HG02610 (cell line): ENCODE measurements at regions not wholly inside any gene's neighbourhood (a gene's known extent, or its start where the extent isn't known, plus 50 kb on each side); places are given as distances from the start of the nearest gene placed in this dataset.
"Not testable (repeated sequence)": the region's sequence is repeated elsewhere in the genome, so short reads cannot be mapped to it uniquely, and the experiment has no call there.

Source experiments
- ATAC-seq: cut with Tn5 transposase; IDR thresholded peaks from one replicate; pipeline ENCODE4 v1.9.1; 2021; ENCODE audit warnings: mild to moderate bottlenecking, moderate library complexity; ENCODE audit not compliant: unreplicated experiment

DNA sequence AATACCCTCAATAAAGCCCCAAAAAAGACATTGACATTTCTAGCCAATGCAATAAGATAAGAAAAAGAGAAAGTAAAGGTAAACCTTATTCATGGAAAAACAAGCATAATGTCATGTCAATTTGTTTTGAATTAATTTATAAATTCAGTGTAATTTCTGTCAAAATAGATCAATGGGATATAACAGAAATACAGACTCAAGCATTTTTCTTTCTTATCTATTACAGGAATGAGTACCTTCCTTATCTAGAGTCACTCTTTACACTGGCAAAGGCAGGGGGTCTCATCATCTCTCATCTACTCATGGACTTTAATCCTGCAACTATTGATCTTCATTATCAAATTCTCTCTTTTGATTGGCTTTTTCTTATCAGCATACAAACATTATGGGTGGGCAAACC is 127.1 kb upstream of the SHH start:
- no peak for ATAC-seq

DNA sequence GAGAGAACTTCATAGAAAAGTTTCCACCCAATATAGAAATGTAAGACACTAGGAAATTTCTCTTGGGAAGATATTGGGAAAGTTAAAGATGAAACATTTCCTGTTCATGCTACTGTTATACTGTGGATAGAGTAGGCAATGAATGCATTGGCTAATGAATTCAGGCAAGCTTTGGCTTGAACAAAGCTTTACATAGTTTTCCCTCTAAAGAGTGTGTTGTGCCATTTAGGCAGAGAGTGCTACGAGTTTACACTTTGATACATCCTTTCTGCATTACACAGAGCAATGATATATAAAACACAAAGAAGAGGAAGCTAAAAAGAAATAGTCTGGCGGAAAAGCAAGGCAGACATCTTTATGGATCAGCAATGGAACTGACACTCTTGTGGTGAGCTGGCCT is 125.9 kb upstream of the SHH start:
- ATAC-seq: no peak

DNA sequence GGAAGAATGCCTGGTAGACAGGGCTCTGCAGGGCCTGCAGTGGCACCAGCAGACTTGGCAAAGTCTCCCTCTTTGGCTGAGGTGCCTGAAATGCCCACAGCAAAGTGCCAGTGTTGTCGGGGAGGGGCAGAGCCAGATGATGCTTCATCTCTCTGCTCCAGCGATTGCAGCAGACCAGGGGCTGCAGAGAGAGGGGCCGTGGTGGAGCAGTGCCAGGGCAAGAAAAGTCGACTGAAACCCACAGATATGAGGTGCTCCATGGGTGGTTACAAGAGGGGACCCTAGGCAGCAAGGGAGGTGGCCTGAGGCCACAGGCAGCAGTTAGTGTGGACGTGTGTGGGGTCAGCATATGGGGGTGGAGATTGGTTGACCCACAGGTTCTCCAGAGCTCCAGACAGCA is 123.5 kb upstream of the SHH start:
- ATAC-seq: no peak

DNA sequence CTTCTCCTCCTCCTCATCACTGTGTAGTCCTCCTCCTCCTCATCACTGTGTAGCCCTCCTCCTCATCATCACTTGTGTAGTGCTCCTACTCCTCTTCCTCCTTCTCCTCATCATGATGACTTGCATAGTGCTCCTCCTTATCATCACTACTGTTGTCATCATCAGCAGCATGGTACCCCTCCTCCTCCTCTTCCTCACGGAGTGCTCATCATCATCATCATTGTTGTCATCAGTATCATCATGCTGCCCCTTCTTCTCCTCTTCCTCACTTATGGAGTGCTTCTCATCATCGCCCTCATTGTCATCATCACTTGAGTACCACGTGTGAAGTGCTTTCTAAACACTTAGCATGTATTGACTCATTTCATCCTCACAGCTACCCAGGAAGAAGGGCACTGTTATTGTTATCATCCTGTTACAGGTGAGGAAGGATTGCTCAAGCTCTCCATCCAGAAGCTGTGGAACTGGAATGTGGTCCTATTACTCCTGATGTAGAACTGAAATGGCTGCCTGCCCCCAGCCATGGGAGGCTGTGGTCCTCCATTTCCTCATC is 122.8 kb upstream of the SHH start:
- ATAC-seq: no peak

DNA sequence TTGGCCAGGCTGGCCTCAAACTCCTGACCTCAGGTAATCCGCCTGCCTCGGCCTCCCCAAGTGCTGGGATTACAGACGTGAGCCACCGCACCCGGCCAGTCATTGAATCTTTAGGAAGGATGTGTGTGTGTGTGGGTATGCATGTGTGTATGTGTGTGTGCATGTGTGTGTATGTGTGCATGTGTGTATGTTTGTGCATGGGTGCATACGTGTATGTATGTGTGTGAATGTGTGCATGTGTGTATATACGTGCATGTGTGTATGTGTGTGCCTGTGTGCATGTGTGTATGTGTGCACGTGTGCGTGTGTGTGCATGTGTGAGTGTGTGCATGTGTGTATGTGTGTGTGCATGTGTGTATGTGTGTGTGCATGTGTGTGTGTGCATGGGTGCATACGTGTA is 120.1 kb upstream of the SHH start:
- not testable (repeated sequence) for ATAC-seq

DNA sequence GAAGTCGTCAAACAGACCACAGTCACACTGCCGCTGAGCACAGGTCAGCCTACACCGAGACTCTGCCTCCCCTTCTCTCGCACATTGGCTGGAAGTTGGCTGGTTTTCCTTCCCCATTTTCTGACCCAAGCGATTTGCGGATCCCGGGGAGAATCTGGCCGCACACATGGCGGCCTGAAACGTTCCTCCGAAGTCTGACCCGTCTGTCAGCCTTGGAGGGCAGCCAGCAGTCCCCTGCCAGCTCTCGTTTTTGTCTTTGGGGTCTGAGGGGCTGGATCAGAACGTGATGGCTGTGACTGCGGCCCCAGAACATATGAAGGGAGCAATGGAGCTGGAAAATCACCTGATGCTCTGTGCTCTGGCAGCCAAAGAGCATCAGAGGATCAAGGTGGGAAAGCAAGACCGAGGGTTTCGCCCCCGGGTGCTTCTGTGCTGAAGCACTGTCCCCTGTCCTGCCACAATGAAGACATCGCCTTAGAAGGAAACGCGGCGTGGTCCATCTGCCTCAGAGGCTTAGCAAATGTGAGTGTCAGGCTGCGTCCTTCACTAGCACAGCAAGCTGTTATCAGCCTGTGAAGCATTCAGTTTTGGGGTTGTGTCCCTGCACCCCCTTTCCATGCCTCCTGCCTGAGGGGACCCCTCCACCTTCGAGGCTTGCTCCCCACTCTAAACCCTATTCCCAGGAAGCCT is 119.3 kb upstream of the SHH start:
- ATAC-seq: no peak

DNA sequence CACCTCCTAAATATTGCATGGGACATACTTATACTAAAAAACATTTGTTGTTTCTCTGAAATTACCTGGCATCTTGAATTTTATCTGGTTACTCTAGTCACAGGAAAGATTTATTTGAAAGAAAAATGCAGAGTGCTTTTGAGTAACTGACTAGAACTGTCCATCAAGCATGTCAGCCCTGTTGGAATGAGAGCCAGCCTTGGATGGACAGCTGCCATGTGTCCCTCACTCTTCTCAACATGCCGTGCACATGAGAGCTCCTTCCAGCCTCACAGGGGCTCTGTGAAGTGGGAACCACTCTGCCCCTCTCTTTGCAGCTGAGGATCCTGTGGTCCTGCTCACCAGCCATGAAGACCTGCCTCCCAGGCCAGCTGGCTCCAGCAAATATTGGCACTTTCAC is 118.3 kb upstream of the SHH start:
- ATAC-seq: no peak

DNA sequence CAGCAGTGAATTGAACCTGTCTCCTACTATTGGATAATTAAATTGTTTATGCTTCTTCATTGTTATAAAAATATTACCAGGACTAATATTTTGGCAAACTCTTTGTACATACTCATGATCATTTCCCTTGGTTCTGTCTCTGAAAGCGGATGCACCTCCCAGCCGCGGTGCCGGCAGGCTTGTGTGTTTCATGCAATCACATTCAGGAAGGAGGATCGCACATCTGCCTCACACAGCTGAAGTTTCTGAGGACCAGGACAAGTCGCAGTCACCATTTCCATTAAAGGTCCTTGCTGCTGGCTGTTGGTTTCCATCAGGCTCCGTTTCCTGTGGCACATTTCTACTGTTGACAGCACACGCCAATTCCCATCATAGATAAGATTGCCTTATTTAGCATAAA is 117.8 kb upstream of the SHH start:
- ATAC-seq: no peak

DNA sequence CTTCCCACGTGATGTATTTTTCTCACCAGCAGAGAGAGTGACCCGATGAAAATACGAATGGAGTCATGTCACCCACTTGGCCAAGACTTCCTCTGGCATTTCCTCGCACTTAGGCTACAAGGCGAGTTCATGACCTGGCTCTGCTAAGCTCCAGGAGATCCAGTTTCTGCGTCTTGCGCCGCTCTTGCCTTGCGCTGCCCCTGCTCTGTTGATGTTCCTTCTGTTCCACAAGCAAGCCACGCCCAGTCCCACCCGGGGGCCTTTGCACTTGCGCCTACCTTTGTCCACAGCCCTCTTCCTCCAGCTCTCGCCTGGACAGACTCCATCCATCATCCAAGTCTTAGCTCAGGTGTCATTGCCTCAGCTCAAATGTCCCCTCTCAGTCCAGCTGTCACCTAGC is 116.3 kb upstream of the SHH start:
- ATAC-seq: no peak

DNA sequence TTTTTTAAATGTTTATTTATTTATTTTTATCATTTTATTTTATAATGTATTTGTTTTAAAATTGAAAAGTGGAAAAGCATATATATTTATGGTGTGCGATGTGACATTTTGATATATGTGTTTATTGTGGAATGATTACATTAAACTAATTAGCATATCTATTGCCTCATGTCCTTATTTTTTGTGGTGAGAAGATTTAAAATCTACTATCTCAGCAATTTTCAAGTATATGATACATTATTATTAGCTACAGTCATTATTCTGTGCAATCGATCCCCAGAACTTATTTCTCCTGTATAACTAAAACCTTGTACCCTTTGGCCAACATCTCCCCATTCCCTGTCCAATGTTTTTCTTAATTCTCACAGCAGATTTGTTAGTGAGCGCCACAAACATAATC is 115.6 kb upstream of the SHH start:
- ATAC-seq: no peak

DNA sequence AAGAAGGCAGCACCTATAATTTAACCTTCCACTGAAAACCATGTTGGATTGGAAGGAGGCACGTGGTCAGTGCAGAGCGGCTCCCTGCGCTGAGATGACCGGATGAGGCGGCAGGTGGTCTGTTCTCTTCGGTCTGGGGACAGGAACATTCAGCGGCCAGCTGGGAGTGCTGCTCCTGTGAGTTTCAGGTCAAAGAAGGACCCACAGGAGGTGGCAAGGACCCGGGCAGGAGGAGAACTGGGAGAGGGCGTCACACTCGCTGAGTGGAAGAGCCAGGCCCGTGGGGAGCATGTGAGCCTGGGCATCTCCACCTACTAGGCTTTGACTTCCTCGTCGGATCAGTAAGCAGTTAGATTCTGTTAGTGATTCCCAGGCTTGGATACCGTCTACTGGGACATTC is 113.4 kb upstream of the SHH start:
- ATAC-seq: no peak

DNA sequence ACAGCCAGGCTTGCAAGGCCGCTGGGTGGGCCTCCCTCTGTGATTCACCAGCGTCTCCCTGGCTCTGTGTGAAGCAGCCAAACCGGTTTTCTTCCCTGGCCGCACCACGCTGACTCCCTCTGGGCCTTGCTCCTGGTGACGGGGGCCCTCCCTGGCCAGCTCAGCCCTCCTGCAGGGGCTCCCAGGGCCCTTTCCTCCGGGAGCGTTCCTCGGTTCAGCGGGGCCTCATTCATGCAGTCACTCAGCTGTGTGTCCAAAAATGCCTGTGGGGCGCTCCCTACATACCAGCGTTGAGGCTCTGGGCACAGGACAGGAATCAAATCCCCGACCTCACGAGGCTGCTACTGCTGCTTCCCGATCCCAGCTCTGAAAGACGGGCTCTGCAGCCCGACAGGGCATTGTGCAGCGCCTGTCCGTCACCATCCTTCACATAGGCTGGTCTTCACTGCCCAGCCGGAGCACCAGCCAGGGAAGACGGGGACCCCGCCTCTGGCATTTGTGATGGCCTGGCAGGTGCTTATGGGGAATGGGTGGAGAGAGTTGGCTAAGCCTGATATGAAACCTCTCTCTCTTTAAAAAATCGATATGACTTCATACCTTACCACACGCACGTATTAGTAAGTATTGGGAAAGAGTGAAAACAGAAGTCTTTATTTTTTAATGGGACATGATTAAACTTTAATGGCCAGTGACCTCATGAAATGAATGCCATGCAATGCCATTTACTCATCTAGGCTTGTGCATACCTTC is 110.0 kb upstream of the SHH start:
- no peak for ATAC-seq

DNA sequence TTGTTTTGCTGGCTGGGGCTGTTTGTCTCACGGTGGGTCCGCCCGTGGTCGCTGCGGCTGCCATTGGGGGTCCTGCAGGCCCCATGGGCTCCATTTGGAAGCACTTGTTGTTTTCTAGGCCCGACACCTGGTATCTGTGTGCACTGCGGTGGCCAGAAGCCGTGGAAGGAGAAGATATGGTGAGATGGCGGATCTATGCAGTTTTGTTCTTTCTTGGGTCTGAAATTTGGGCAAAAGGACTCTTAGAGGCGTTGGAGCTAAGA is 109.5 kb upstream of the SHH start:
- no peak for ATAC-seq

DNA sequence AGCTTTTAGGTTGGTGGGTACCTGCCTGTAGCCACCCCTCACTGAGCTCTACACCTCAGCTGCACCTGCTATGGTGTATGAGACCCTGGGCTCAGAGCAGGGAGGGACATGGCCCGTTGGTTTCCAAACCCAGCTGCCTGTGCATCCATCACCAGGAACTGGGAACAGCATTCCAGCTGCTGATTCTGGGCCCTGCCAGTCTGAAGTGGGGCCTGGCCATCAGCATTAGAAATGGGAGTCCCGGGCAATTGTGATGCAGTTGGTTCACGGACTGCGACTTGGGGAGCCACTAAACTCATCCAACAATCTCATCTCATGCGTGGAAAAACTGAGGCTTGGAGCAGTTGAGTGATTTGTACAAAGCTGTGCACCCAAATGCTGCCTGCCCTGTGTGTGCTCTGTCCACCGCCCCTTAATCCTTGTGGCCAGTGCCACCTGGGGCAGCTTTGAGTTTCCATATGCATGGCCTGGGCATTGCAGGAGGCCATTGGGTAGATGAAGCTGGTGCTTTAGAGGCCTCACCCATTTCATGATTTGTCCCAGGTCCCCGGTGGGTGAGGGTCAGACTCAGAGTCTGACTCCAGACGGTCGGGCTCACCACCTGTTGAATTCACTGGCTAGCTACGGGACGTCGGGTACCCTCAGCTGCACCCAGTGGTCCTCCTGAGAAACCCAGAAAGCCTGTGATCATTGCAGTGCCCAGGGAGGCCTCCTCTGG is 109.0 kb upstream of the SHH start:
- no peak for ATAC-seq

DNA sequence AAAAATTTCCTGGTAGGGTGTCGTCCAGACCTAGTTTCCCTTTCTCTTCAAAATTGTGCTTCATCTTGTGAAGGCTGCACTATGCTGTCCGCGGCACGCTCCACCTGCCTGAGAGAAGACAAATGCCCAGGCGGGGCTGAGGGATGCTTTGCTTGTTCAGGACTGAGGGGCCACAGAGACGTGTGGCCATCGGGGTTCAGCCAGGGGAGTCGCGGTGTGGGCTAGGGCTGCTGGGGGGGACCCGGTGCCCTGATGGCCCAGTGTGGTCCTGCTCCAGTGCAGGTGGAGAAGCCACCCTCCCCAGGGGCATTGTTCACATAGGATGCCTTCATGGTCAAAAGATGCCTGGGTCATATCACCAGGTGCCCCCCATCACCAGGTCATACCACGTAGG is 107.8 kb upstream of the SHH start:
- no peak for ATAC-seq

DNA sequence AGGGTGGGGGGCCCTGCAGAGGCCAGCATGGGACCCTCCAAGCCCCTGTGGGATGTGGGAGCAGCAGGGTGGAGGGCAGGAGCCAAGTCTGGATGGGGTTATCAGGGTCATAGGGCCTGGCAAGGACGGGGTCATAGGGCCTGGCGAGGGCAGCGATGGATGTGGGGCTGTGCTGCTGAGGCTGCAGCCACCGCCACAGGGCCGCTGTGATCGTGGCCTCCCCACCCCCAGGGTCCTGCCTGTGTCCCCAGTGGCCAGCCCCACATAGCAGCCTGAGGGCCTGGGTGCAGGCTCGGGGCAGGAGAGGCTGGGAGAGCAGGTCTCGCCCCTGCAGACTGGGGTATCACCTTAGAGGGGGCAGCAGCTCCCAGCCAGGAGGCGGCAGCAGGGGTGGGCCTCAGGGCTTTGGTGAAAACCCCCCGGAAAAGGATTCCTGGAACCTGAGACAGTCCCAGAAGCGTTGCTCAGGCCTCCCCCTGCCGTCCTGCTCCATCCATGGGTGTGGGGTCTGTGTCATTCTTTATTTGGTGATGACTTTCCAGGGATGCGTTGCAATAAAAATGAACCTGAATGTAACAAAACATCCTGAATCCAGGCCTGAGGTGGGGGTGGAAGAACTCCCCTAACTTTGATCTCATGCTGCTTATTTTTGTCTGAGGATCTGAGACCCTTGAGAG is 107.3 kb upstream of the SHH start:
- no peak for ATAC-seq

DNA sequence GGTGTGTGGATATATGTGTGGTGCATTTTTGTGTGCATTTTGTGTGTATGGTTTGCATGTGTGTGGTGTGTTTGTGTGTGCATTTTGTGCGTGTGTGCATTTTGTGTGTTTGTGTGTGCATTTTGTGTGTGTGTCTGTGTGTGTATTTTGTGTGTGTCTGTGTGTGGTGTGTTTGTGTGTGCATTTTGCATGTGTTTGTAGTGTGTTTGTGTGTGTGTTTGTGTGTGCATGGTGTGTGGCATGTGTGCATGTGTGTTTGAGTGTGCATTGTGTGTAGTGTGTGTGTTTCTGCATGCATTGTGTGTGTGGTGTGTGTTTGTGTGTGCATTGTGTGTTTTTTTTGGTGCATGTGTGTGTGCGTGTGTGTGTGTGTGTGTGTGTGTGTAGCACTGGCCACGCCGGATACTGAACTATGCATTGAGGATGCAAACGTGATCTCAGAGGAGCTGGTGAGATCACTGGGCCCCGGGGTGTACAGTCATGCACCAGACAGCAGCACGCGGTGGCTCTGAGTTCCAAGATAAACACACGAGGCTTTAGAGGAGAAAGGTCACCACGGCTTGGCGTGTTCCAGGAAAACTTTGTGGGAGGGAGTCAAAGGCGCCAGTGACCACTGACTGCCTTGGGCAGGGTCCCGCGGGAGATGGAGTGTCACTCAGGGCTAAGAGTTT is 106.6 kb upstream of the SHH start:
- ATAC-seq: no peak

DNA sequence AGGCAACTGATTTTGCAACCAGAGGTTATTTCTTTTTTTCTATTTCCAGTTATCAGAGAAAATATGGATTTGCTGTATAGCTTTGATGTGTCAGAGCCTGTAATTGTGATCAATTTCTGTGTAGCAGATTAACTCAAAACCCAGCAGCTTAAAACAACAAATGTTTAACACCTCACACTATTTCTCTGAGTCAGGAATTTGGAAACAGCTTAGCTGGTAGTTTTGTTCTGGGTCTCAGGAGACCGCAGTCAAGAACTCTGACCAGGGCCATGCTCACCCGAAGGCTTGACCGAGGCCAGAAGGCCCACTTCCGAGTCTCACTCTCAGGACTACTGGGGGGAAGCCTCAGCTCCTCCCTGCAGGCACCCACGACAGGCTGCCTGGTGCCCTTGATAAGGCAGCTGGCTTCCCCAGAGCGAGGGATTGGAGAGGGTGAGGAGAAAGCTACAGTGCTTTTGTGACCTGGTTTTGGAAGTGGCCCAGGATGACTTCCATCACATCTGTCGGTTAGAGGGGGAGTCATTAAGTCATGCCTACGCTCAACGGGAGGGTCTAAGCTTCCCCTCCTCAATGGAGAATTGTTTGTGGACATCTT is 105.7 kb upstream of the SHH start:
- no peak for ATAC-seq

DNA sequence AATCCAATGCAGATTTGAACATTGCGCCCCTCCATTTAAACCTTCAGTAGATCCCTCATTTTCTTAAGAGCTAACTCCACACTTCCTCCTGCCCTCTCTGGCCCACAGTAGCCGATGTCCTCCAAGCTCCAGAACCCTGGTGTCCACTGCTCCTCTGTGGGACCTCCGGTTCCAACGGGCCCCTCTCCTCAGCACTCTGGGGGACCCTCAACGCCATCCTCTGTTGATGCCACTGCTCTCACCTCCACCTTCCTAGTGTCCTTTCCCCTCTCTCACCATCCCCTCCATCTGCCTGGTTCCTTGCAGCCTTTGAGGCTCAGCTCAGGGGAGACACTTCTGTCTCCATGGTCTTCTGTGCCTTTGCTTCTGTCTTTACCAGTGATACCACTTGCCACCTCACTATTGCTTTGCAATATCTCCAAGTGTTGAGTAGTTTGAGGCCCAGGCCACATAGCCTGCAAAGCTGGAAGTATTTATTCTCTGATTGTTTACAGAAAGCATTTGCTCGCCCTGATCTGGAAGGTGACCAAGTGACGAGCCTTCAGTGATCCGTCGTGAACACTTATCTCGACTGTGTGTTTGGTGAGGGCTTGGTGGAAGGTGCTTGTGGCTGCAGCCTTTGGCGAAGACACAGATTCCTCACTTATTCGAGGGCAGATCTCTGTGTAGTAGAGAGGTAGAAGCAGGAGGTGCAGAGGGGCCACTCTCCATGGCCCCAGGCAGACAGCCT is 104.8 kb upstream of the SHH start:
- ATAC-seq: no peak

DNA sequence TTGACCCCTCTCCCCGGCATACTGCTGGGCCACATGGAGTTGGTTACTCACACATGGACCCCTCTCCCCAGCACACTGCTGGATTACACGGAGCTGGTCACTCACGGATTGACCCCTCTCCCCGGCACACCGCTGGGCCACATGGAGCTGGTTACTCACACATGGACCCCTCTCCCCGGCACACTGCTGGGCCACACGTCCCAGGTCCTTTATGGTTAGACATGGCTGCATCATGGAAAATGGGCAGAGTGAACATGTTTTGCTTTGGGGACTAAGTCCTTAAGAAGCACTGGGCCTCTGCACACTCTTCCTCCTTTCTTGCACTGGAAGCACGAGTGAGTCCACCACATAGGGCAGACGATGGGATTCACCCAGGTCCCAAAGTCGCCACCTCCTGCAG is 102.1 kb upstream of the SHH start:
- no peak for ATAC-seq
